GM23338 (cell line): ENCODE measurements at regions not wholly inside any gene's neighbourhood (a gene's known extent, or its start where the extent isn't known, plus 50 kb on each side); places are given as distances from the start of the nearest gene placed in this dataset.

Experiments
- CREB1 ChIP-seq: fragments of 250-450 bp; sonication (Bioruptor Pico); IDR thresholded peaks from 2 replicates; pipeline ENCODE4 v1.5.0; 2020; ENCODE audit warnings: low read depth, mild to moderate bottlenecking, moderate library complexity
- EZH2 ChIP-seq: fragments of 200-600 bp; sonication (generic); IDR thresholded peaks from one replicate; pipeline ENCODE4 v1.8.0; 2017; ENCODE audit warnings: antibody characterized with exemption, mild to moderate bottlenecking, low read depth; ENCODE audit not compliant: unreplicated experiment
- EZH2phosphoT487 ChIP-seq: fragments of 200-600 bp; sonication (generic); IDR thresholded peaks from one replicate; pipeline ENCODE4 v1.8.1; 2018; ENCODE audit warnings: antibody characterized with exemption; ENCODE audit not compliant: unreplicated experiment
- JUNB ChIP-seq: IDR thresholded peaks from one replicate; pipeline ENCODE4 v1.6.1; 2016; ENCODE audit warnings: antibody characterized with exemption; ENCODE audit not compliant: unreplicated experiment
- NANOG ChIP-seq: IDR thresholded peaks from 2 replicates; pipeline ENCODE4 v1.6.1; 2016; ENCODE audit warnings: antibody characterized with exemption, borderline replicate concordance
- POLR2AphosphoS5 ChIP-seq: IDR thresholded peaks from 2 replicates; pipeline ENCODE4 v1.6.1; 2016; ENCODE audit warnings: antibody characterized with exemption, low read depth
- ZNF114 ChIP-seq: fragments of 250-450 bp; sonication (Bioruptor Pico); IDR thresholded peaks from 2 replicates; pipeline ENCODE4 v1.5.0; 2020; ENCODE audit warnings: mild to moderate bottlenecking, moderate library complexity
- ZNF331 ChIP-seq: fragments of 250-450 bp; sonication (Bioruptor Pico); IDR thresholded peaks from 2 replicates; pipeline ENCODE4 v1.5.0; 2020; ENCODE audit warnings: low read depth, mild to moderate bottlenecking, moderate library complexity
- TF ChIP-seq, protein P1 (sequence below), 2 experiments: fragments of 200-600 bp in 1 of 2; sonication (generic) in 1 of 2; conservative IDR thresholded peaks; 2 replicates each; pipeline versions ENCODE4 v1.5.1 to v1.6.1; 2016 to 2017; ENCODE audit warnings: antibody characterized with exemption in 2 of 2, low read depth in 2 of 2, mild to moderate bottlenecking in 2 of 2, moderate library complexity in 1 of 2
- TF ChIP-seq, protein P2 (sequence below): IDR thresholded peaks from one replicate; pipeline ENCODE4 v1.6.1; 2018; ENCODE audit warnings: antibody characterized with exemption; ENCODE audit not compliant: unreplicated experiment
- TF ChIP-seq, protein P3 (sequence below): IDR thresholded peaks from 2 replicates; pipeline ENCODE4 v1.6.1; 2016; ENCODE audit warnings: antibody characterized with exemption
- TF ChIP-seq, protein P4 (sequence below): fragments of 250-450 bp; sonication (Bioruptor Pico); IDR thresholded peaks from 2 replicates; pipeline ENCODE4 v1.5.0; 2020; ENCODE audit warnings: mild to moderate bottlenecking, moderate library complexity

DNA sequence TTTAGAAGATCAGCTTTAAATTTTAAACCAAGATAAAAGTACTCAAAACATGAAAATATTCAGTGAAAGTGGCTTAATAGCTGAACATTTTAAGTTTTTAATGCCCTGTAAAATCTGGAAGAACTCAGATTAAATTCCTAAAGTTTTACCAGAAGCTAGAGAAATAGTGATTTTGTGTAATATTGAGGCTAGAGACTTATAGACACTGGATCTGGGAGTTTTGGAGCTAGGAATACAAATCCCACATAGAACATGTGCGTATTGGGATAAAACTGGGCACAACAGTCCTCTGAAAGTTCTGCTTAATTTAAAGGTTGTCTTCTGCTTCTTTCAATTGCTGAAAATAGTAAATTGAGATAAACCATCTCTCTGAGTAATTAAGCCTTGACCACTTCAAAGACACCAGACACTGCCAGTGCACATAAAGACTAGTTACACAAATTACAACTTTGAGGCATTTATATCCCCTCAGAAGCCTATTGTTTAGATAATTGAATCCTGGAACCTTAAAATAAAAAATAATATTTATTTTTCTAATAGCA lies 1382.5 kb downstream of the OTOL1 start:
- TF ChIP-seq EZH2 (no peak), POLR2AphosphoS5 (no peak), EZH2phosphoT487 (no peak), CREB1 (CRISPR knock-in tag) (no peak), NANOG (no peak), ZNF331 (CRISPR knock-in tag) (no peak), ZNF114 (CRISPR knock-in tag) (no peak), JUNB (no peak)
- TF ChIP-seq, protein P1, sequence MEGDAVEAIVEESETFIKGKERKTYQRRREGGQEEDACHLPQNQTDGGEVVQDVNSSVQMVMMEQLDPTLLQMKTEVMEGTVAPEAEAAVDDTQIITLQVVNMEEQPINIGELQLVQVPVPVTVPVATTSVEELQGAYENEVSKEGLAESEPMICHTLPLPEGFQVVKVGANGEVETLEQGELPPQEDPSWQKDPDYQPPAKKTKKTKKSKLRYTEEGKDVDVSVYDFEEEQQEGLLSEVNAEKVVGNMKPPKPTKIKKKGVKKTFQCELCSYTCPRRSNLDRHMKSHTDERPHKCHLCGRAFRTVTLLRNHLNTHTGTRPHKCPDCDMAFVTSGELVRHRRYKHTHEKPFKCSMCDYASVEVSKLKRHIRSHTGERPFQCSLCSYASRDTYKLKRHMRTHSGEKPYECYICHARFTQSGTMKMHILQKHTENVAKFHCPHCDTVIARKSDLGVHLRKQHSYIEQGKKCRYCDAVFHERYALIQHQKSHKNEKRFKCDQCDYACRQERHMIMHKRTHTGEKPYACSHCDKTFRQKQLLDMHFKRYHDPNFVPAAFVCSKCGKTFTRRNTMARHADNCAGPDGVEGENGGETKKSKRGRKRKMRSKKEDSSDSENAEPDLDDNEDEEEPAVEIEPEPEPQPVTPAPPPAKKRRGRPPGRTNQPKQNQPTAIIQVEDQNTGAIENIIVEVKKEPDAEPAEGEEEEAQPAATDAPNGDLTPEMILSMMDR (conservative IDR thresholded peaks at IDR 0.05; ENCODE audit: low read depth in 2 of 2): no peak
- TF ChIP-seq, protein P2, sequence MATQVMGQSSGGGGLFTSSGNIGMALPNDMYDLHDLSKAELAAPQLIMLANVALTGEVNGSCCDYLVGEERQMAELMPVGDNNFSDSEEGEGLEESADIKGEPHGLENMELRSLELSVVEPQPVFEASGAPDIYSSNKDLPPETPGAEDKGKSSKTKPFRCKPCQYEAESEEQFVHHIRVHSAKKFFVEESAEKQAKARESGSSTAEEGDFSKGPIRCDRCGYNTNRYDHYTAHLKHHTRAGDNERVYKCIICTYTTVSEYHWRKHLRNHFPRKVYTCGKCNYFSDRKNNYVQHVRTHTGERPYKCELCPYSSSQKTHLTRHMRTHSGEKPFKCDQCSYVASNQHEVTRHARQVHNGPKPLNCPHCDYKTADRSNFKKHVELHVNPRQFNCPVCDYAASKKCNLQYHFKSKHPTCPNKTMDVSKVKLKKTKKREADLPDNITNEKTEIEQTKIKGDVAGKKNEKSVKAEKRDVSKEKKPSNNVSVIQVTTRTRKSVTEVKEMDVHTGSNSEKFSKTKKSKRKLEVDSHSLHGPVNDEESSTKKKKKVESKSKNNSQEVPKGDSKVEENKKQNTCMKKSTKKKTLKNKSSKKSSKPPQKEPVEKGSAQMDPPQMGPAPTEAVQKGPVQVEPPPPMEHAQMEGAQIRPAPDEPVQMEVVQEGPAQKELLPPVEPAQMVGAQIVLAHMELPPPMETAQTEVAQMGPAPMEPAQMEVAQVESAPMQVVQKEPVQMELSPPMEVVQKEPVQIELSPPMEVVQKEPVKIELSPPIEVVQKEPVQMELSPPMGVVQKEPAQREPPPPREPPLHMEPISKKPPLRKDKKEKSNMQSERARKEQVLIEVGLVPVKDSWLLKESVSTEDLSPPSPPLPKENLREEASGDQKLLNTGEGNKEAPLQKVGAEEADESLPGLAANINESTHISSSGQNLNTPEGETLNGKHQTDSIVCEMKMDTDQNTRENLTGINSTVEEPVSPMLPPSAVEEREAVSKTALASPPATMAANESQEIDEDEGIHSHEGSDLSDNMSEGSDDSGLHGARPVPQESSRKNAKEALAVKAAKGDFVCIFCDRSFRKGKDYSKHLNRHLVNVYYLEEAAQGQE: no peak
- TF ChIP-seq, protein P3, sequence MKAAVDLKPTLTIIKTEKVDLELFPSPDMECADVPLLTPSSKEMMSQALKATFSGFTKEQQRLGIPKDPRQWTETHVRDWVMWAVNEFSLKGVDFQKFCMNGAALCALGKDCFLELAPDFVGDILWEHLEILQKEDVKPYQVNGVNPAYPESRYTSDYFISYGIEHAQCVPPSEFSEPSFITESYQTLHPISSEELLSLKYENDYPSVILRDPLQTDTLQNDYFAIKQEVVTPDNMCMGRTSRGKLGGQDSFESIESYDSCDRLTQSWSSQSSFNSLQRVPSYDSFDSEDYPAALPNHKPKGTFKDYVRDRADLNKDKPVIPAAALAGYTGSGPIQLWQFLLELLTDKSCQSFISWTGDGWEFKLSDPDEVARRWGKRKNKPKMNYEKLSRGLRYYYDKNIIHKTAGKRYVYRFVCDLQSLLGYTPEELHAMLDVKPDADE: no peak
- TF ChIP-seq, protein P4, sequence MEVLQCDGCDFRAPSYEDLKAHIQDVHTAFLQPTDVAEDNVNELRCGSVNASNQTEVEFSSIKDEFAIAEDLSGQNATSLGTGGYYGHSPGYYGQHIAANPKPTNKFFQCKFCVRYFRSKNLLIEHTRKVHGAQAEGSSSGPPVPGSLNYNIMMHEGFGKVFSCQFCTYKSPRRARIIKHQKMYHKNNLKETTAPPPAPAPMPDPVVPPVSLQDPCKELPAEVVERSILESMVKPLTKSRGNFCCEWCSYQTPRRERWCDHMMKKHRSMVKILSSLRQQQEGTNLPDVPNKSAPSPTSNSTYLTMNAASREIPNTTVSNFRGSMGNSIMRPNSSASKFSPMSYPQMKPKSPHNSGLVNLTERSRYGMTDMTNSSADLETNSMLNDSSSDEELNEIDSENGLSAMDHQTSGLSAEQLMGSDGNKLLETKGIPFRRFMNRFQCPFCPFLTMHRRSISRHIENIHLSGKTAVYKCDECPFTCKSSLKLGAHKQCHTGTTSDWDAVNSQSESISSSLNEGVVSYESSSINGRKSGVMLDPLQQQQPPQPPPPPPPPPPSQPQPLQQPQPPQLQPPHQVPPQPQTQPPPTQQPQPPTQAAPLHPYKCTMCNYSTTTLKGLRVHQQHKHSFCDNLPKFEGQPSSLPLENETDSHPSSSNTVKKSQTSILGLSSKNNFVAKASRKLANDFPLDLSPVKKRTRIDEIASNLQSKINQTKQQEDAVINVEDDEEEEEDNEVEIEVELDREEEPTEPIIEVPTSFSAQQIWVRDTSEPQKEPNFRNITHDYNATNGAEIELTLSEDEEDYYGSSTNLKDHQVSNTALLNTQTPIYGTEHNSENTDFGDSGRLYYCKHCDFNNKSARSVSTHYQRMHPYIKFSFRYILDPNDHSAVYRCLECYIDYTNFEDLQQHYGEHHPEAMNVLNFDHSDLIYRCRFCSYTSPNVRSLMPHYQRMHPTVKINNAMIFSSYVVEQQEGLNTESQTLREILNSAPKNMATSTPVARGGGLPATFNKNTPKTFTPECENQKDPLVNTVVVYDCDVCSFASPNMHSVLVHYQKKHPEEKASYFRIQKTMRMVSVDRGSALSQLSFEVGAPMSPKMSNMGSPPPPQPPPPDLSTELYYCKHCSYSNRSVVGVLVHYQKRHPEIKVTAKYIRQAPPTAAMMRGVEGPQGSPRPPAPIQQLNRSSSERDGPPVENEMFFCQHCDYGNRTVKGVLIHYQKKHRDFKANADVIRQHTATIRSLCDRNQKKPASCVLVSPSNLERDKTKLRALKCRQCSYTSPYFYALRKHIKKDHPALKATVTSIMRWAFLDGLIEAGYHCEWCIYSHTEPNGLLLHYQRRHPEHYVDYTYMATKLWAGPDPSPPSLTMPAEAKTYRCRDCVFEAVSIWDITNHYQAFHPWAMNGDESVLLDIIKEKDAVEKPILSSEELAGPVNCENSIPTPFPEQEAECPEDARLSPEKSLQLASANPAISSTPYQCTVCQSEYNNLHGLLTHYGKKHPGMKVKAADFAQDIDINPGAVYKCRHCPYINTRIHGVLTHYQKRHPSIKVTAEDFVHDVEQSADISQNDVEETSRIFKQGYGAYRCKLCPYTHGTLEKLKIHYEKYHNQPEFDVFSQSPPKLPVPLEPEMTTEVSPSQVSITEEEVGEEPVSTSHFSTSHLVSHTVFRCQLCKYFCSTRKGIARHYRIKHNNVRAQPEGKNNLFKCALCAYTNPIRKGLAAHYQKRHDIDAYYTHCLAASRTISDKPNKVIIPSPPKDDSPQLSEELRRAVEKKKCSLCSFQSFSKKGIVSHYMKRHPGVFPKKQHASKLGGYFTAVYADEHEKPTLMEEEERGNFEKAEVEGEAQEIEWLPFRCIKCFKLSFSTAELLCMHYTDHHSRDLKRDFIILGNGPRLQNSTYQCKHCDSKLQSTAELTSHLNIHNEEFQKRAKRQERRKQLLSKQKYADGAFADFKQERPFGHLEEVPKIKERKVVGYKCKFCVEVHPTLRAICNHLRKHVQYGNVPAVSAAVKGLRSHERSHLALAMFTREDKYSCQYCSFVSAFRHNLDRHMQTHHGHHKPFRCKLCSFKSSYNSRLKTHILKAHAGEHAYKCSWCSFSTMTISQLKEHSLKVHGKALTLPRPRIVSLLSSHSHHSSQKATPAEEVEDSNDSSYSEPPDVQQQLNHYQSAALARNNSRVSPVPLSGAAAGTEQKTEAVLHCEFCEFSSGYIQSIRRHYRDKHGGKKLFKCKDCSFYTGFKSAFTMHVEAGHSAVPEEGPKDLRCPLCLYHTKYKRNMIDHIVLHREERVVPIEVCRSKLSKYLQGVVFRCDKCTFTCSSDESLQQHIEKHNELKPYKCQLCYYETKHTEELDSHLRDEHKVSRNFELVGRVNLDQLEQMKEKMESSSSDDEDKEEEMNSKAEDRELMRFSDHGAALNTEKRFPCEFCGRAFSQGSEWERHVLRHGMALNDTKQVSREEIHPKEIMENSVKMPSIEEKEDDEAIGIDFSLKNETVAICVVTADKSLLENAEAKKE (CRISPR knock-in tag): no peak
